ENCODE measurements at regions not wholly inside any gene's neighbourhood (a gene's known extent, or its start where the extent isn't known, plus 50 kb on each side); places are given as distances from the start of the nearest gene placed in this dataset.
A peak's percentile ranks its signal among the peaks of the same experiment; 100 is the strongest.

- H3K4me3 ChIP-seq (replicated peaks; ENCODE audit: low read depth, low read length) = no peak overlapping the region
- DNase-seq (ENCODE audit: low read depth) = peak; percentile 6
- TF ChIP-seq CTCF (IDR thresholded peaks at IDR 0.05; ENCODE audit: low read length, missing control alignments) = no peak
Observed at GRCh38 chr3:161991901-161992540, 495.4 kb downstream of the OTOL1 start.

- DNase-seq (ENCODE audit: low read depth) = no peak
- no peak overlapping the region for H3K4me3 ChIP-seq (replicated peaks; ENCODE audit: low read depth, low read length)
- TF ChIP-seq CTCF (IDR thresholded peaks at IDR 0.05; ENCODE audit: low read length, missing control alignments) = no peak
Observed at GRCh38 chr3:161999846-162000245, 503.2 kb downstream of the OTOL1 start.

- no peak overlapping the region for H3K4me3 ChIP-seq (replicated peaks; ENCODE audit: low read depth, low read length)
- TF ChIP-seq CTCF (IDR thresholded peaks at IDR 0.05; ENCODE audit: low read length, missing control alignments) = no peak
- no peak for DNase-seq (ENCODE audit: low read depth)
Observed at GRCh38 chr3:162007722-162008121, 511.1 kb downstream of the OTOL1 start.

- no peak for DNase-seq (ENCODE audit: low read depth)
- TF ChIP-seq CTCF (IDR thresholded peaks at IDR 0.05; ENCODE audit: low read length, missing control alignments) = no peak
- H3K4me3 ChIP-seq (replicated peaks; ENCODE audit: low read depth, low read length) = no peak overlapping the region
Observed at GRCh38 chr3:162012633-162013032, 516.0 kb downstream of the OTOL1 start.

- no peak overlapping the region for H3K4me3 ChIP-seq (replicated peaks; ENCODE audit: low read depth, low read length)
- TF ChIP-seq CTCF (IDR thresholded peaks at IDR 0.05; ENCODE audit: low read length, missing control alignments) = no peak
- no peak for DNase-seq (ENCODE audit: low read depth)
Observed at GRCh38 chr3:162014284-162014683, 517.7 kb downstream of the OTOL1 start.

- no peak for TF ChIP-seq CTCF (IDR thresholded peaks at IDR 0.05; ENCODE audit: low read length, missing control alignments)
- no peak overlapping the region for H3K4me3 ChIP-seq (replicated peaks; ENCODE audit: low read depth, low read length)
- DNase-seq (ENCODE audit: low read depth) = no peak
Observed at GRCh38 chr3:162015856-162016255, 519.2 kb downstream of the OTOL1 start.

GRCh38 chr3:162019817-162020216, 523.2 kb downstream of the OTOL1 start:
- TF ChIP-seq CTCF (IDR thresholded peaks at IDR 0.05; ENCODE audit: low read length, missing control alignments) = no peak
- H3K4me3 ChIP-seq (replicated peaks; ENCODE audit: low read depth, low read length) = no peak overlapping the region
- DNase-seq (ENCODE audit: low read depth) = no peak
